Panc1 (cell line): ENCODE measurements at regions not wholly inside any gene's neighbourhood (a gene's known extent, or its start where the extent isn't known, plus 50 kb on each side); places are given as distances from the start of the nearest gene placed in this dataset.

Source experiments
- ATAC-seq: fragments of 200-7000 bp; cut with Tn5 transposase; 2 replicates; pipeline ENCODE4 v1.9.1; 2020; ENCODE audit warnings: mild to moderate bottlenecking, moderate library complexity
- BruUV-seq: library from RNA; stranded (reverse); fragments of 400-500 nt; replicated peaks from 2 replicates; lab custom pipeline; 2021; lab: Mats Ljungman, UMichigan
- CTCF ChIA-PET: fragments of 300-600 bp; sonication (Branson Sonifier 250); formaldehyde crosslinking; loops from one replicate; lab custom pipeline; 2022; ENCODE audit warnings: antibody characterized with exemption; lab: Charles Lee
- POLR2A ChIA-PET: fragments of 300-600 bp; sonication (Branson Sonifier 250); formaldehyde crosslinking; loops from one replicate; lab custom pipeline; 2022; ENCODE audit warnings: antibody characterized with exemption; lab: Charles Lee
- DNase-seq: peaks from one replicate; pipeline ENCODE4 v3.0.0-alpha.2; 2010; ENCODE audit warnings: low read depth, low spot score
- H3K27ac ChIP-seq: 2 replicates; pipeline ENCODE4 v1.5.1; 2011; ENCODE audit warnings: mild to moderate bottlenecking, low read length, inconsistent platforms
- H3K27me3 ChIP-seq: fragments of 200-500 bp; sonication (Bioruptor generic); 2 replicates; pipeline ENCODE4 v1.6.0; 2014; ENCODE audit warnings: low read length, inconsistent platforms; ENCODE audit not compliant: control insufficient read depth, insufficient read depth
- H3K36me3 ChIP-seq: fragments of 200-500 bp; sonication (Bioruptor generic); 2 replicates; pipeline ENCODE4 v1.5.1; 2014; ENCODE audit warnings: inconsistent platforms, mild to moderate bottlenecking, low read length, moderate library complexity; ENCODE audit not compliant: control insufficient read depth, insufficient read depth
- H3K4me1 ChIP-seq: 2 replicates; pipeline ENCODE4 v1.5.1; 2011; ENCODE audit warnings: inconsistent platforms, mild to moderate bottlenecking, low read length, moderate library complexity; ENCODE audit not compliant: control insufficient read depth, insufficient read depth
- H3K4me3 ChIP-seq, 2 experiments: 2 replicates each; pipeline ENCODE4 v1.5.1; 2011 to 2012; ENCODE audit warnings: low read depth in 2 of 2, low read length in 2 of 2, mild to moderate bottlenecking in 2 of 2, inconsistent platforms in 1 of 2, moderate library complexity in 1 of 2
- H3K9me3 ChIP-seq: fragments of 200-500 bp; sonication (Bioruptor generic); 2 replicates; pipeline ENCODE4 v1.5.1; 2014; ENCODE audit warnings: low read depth, mild to moderate bottlenecking, inconsistent platforms, low read length, moderate library complexity; ENCODE audit not compliant: control insufficient read depth, insufficient read depth
- POLR2AphosphoS5 ChIP-seq: IDR thresholded peaks from 2 replicates; pipeline ENCODE4 v1.6.1; 2012; ENCODE audit warnings: mild to moderate bottlenecking, low read depth, low read length, moderate library complexity
- SIN3A ChIP-seq: IDR thresholded peaks from 2 replicates; pipeline ENCODE4 v1.6.1; 2012; ENCODE audit warnings: low read depth, mild to moderate bottlenecking, low read length, moderate library complexity, borderline replicate concordance; ENCODE audit not compliant: insufficient read depth
- TCF7L2 ChIP-seq: IDR thresholded peaks from 2 replicates; pipeline ENCODE4 v1.6.1; 2011; ENCODE audit warnings: mild to moderate bottlenecking, low read depth, low read length, inconsistent platforms
- in situ Hi-C: cut with HindIII; loops from 2 replicates; pipeline ENCODE4 v1.10.0; 2016; ENCODE audit warnings: low sequenced_read_pairs, low pct_unique_long_range_greater_than_20kb
- intact Hi-C: fragments of 100-400 bp; cut with micrococcal nuclease; formaldehyde crosslinking; loops from one replicate; pipeline ENCODE4 v1.10.0; 2022; ENCODE audit not compliant: unreplicated experiment
- TF ChIP-seq, protein P1 (sequence below), 2 experiments: IDR thresholded peaks; 2 replicates each; pipeline ENCODE4 v1.6.1; 2011 to 2012; ENCODE audit warnings: low read depth in 2 of 2, control low read depth in 1 of 2, low read length in 1 of 2, mild to moderate bottlenecking in 1 of 2, moderate library complexity in 1 of 2; ENCODE audit not compliant: insufficient read depth in 1 of 2
- TF ChIP-seq, protein P2 (sequence below): fragments of 450-650 bp; IDR thresholded peaks from 2 replicates; pipeline ENCODE4 v1.5.1; 2017; ENCODE audit warnings: mild to moderate bottlenecking

DNA sequence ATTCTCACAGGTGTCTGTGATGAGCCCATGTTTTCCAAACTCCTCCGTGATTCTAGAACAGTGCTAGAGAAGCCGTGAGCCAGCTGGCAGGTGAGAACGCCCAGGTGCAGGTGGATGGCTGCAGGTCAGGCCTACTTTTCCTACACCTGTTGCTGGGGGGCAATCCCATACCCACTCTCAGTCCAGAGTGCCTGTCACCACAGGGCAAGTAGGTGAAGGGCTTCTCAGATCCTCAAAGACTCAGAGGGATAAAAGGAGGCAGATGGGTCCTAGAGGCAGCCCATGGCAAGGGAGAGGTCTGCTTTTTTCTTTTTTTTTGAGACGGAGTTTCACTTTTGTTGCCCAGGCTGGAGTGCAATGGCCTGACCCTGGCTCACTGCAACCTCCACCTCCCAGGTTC is 50.7 kb upstream of the H6PD start:
- no peak overlapping the region for H3K4me3 ChIP-seq
- no peaks in the 10 kb centered on the region for H3K27me3 ChIP-seq
- H3K9me3 ChIP-seq = no peaks in the 10 kb centered on the region
- no TSS peak for BruUV-seq
- TF ChIP-seq TCF7L2 (no peak), SIN3A (no peak), POLR2AphosphoS5 (no peak)
- TF ChIP-seq, protein P1, sequence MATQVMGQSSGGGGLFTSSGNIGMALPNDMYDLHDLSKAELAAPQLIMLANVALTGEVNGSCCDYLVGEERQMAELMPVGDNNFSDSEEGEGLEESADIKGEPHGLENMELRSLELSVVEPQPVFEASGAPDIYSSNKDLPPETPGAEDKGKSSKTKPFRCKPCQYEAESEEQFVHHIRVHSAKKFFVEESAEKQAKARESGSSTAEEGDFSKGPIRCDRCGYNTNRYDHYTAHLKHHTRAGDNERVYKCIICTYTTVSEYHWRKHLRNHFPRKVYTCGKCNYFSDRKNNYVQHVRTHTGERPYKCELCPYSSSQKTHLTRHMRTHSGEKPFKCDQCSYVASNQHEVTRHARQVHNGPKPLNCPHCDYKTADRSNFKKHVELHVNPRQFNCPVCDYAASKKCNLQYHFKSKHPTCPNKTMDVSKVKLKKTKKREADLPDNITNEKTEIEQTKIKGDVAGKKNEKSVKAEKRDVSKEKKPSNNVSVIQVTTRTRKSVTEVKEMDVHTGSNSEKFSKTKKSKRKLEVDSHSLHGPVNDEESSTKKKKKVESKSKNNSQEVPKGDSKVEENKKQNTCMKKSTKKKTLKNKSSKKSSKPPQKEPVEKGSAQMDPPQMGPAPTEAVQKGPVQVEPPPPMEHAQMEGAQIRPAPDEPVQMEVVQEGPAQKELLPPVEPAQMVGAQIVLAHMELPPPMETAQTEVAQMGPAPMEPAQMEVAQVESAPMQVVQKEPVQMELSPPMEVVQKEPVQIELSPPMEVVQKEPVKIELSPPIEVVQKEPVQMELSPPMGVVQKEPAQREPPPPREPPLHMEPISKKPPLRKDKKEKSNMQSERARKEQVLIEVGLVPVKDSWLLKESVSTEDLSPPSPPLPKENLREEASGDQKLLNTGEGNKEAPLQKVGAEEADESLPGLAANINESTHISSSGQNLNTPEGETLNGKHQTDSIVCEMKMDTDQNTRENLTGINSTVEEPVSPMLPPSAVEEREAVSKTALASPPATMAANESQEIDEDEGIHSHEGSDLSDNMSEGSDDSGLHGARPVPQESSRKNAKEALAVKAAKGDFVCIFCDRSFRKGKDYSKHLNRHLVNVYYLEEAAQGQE (IDR thresholded peaks at IDR 0.05; ENCODE audit: insufficient read depth in 1 of 2, low read depth in 2 of 2, low read length in 1 of 2) = no peak
- TF ChIP-seq, protein P2, sequence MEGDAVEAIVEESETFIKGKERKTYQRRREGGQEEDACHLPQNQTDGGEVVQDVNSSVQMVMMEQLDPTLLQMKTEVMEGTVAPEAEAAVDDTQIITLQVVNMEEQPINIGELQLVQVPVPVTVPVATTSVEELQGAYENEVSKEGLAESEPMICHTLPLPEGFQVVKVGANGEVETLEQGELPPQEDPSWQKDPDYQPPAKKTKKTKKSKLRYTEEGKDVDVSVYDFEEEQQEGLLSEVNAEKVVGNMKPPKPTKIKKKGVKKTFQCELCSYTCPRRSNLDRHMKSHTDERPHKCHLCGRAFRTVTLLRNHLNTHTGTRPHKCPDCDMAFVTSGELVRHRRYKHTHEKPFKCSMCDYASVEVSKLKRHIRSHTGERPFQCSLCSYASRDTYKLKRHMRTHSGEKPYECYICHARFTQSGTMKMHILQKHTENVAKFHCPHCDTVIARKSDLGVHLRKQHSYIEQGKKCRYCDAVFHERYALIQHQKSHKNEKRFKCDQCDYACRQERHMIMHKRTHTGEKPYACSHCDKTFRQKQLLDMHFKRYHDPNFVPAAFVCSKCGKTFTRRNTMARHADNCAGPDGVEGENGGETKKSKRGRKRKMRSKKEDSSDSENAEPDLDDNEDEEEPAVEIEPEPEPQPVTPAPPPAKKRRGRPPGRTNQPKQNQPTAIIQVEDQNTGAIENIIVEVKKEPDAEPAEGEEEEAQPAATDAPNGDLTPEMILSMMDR = no peak
- peaks cover 26% of the 10 kb centered on the region for H3K4me1 ChIP-seq
- no peak for ATAC-seq
- intact Hi-C loops = no loop called here
- H3K36me3 ChIP-seq = no peaks in the 10 kb centered on the region; the same call in 1 of the 2 replicates
- no peak for DNase-seq
- POLR2A ChIA-PET = no interaction called here
- CTCF ChIA-PET = no interaction called here
- in situ Hi-C loops = no loop called here
- H3K27ac ChIP-seq = no peak overlapping the region

DNA sequence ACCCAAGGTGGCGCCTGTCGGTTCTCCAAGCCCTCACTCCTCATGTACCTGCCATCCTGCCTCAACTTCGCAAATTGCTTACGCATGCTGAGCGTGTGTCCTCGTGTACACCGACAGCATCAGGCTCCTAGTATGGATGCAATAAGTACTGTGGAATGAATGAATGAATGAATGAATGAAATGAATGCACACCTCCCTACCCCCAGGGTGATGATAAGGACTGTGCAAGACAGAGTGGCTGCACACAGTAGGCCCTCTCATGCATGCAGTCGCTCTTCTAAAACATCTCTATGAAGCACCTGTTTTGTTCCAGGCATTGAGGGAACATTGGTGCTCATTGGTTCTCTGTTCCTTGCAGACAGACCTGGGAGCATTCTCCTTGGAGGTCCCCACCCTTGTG is 49.8 kb upstream of the H6PD start:
- CTCF ChIA-PET = no interaction called here
- BruUV-seq = no TSS peak
- TF ChIP-seq TCF7L2 (no peak), SIN3A (no peak), POLR2AphosphoS5 (no peak)
- TF ChIP-seq, protein P1 (IDR thresholded peaks at IDR 0.05; ENCODE audit: insufficient read depth in 1 of 2, low read depth in 2 of 2, low read length in 1 of 2) = no peak
- TF ChIP-seq, protein P2 = no peak
- Histone ChIP-seq H3K27ac (no peak overlapping the region), H3K4me3 (no peak overlapping the region), H3K4me1 (peaks cover 20% of the 10 kb centered on the region), H3K27me3 (no peaks in the 10 kb centered on the region), H3K9me3 (no peaks in the 10 kb centered on the region), H3K36me3 (no peaks in the 10 kb centered on the region; the same call in 1 of the 2 replicates)
- POLR2A ChIA-PET = no interaction called here
- DNase-seq (no peak), ATAC-seq (no peak)
- intact Hi-C loops (no loop called here), in situ Hi-C loops (no loop called here)
